ENCODE measurements at regions not wholly inside any gene's neighbourhood (a gene's known extent, or its start where the extent isn't known, plus 50 kb on each side); places are given as distances from the start of the nearest gene placed in this dataset.

- no peak for TF ChIP-seq CTCF (IDR thresholded peaks at IDR 0.05; ENCODE audit: control extremely low read depth, extremely low read depth, low read depth, missing control alignments)
- DNase-seq (ENCODE audit: extremely low spot score): no peak
- ChIA-PET CTCF (no interaction called here), POLR2A (no interaction called here)
These were observed 105.0 kb downstream of the SHANK2 start for GRCh38 chr11:71147331-71147730.

GRCh38 chr11:71146846-71147245 lies 105.5 kb downstream of the SHANK2 start:
- CTCF ChIA-PET: no interaction called here
- TF ChIP-seq CTCF (IDR thresholded peaks at IDR 0.05; ENCODE audit: control extremely low read depth, extremely low read depth, low read depth, missing control alignments): no peak
- POLR2A ChIA-PET: no interaction called here
- DNase-seq (ENCODE audit: extremely low spot score): no peak

GRCh38 chr11:71145988-71146824 lies 106.2 kb downstream of the SHANK2 start:
- ChIA-PET POLR2A (no interaction called here), CTCF (no interaction called here)
- no peak for TF ChIP-seq CTCF (IDR thresholded peaks at IDR 0.05; ENCODE audit: control extremely low read depth, extremely low read depth, low read depth, missing control alignments)
- DNase-seq (ENCODE audit: extremely low spot score): no peak

- no peak for DNase-seq (ENCODE audit: extremely low spot score)
- CTCF ChIA-PET: no interaction called here
- POLR2A ChIA-PET: no interaction called here
- no peak for TF ChIP-seq CTCF (IDR thresholded peaks at IDR 0.05; ENCODE audit: control extremely low read depth, extremely low read depth, low read depth, missing control alignments)
These were observed 107.0 kb downstream of the SHANK2 start for GRCh38 chr11:71145368-71145767.

GRCh38 chr11:71144736-71145135 lies 107.6 kb downstream of the SHANK2 start:
- ChIA-PET CTCF (no interaction called here), POLR2A (no interaction called here)
- no peak for DNase-seq (ENCODE audit: extremely low spot score)
- TF ChIP-seq CTCF (IDR thresholded peaks at IDR 0.05; ENCODE audit: control extremely low read depth, extremely low read depth, low read depth, missing control alignments): no peak

- ChIA-PET CTCF (no interaction called here), POLR2A (no interaction called here)
- TF ChIP-seq CTCF (IDR thresholded peaks at IDR 0.05; ENCODE audit: control extremely low read depth, extremely low read depth, low read depth, missing control alignments): no peak
- DNase-seq (ENCODE audit: extremely low spot score): no peak
These were observed 108.4 kb downstream of the SHANK2 start for GRCh38 chr11:71144010-71144409.

Measured in GM10248 (cell line).